Loucy (cell line): ENCODE measurements at regions not wholly inside any gene's neighbourhood (a gene's known extent, or its start where the extent isn't known, plus 50 kb on each side); places are given as distances from the start of the nearest gene placed in this dataset.

Experiments used
- H2AFZ ChIP-seq: fragments of 200-600 bp; sonication (generic); 2 replicates; pipeline ENCODE4 v1.6.0; 2016; ENCODE audit warnings: antibody characterized with exemption, mild to moderate bottlenecking, low read length, moderate library complexity
- H3F3A ChIP-seq: fragments of 200-600 bp; 2 replicates; pipeline ENCODE4 v1.6.0; 2016; ENCODE audit warnings: antibody characterized with exemption, low read depth, mild to moderate bottlenecking
- H3K27me3 ChIP-seq: fragments of 200-600 bp; sonication (generic); 2 replicates; pipeline ENCODE4 v1.6.1; 2014; ENCODE audit warnings: low read length, mild to moderate bottlenecking; ENCODE audit not compliant: insufficient read depth, poor library complexity, severe bottlenecking
- H3K36me3 ChIP-seq: fragments of 200-600 bp; sonication (generic); 2 replicates; pipeline ENCODE4 v1.6.1; 2016; ENCODE audit warnings: low read length; ENCODE audit not compliant: insufficient read depth
- H3K4me1 ChIP-seq: fragments of 200-600 bp; sonication (generic); 2 replicates; pipeline ENCODE4 v1.5.1; 2014; ENCODE audit warnings: low read length, mild to moderate bottlenecking; ENCODE audit not compliant: insufficient read depth, poor library complexity, severe bottlenecking
- H3K4me2 ChIP-seq: fragments of 200-600 bp; sonication (generic); 2 replicates; pipeline ENCODE4 v1.6.0; 2014; ENCODE audit warnings: antibody characterized with exemption, low read length, low read depth, mild to moderate bottlenecking; ENCODE audit not compliant: poor library complexity, severe bottlenecking
- H3K4me3 ChIP-seq: fragments of 200-600 bp; sonication (generic); 2 replicates; pipeline ENCODE4 v1.5.1; 2014; ENCODE audit warnings: low read length, mild to moderate bottlenecking, mixed read lengths; ENCODE audit not compliant: poor library complexity, severe bottlenecking
- H3K79me2 ChIP-seq: fragments of 200-600 bp; sonication (generic); 2 replicates; pipeline ENCODE4 v1.6.1; 2014; ENCODE audit warnings: low read length; ENCODE audit not compliant: insufficient read depth
- H3K9ac ChIP-seq: fragments of 200-600 bp; sonication (generic); 2 replicates; pipeline ENCODE4 v1.6.0; 2014; ENCODE audit warnings: mild to moderate bottlenecking, low read depth, low read length, moderate library complexity; ENCODE audit not compliant: poor library complexity, severe bottlenecking
- H3K9me2 ChIP-seq: fragments of 200-600 bp; sonication (generic); replicated peaks from 2 replicates; pipeline ENCODE4 v1.6.1; 2016; ENCODE audit warnings: low read depth, low read length, mixed read lengths
- H3K9me3 ChIP-seq: fragments of 200-600 bp; sonication (generic); 2 replicates; pipeline ENCODE4 v1.6.1; 2014; ENCODE audit warnings: mild to moderate bottlenecking, antibody characterized with exemption, low read length, low read depth; ENCODE audit not compliant: insufficient read depth
- H4K20me1 ChIP-seq: fragments of 200-600 bp; sonication (generic); 2 replicates; pipeline ENCODE4 v1.6.0; 2014; ENCODE audit warnings: antibody characterized with exemption, low read length, mild to moderate bottlenecking; ENCODE audit not compliant: insufficient read depth, poor library complexity, severe bottlenecking
- EZH2phosphoT487 ChIP-seq: fragments of 200-600 bp; IDR thresholded peaks from 2 replicates; pipeline ENCODE4 v1.6.1; 2018; ENCODE audit warnings: antibody characterized with exemption, mild to moderate bottlenecking, moderate library complexity, borderline replicate concordance
- TF ChIP-seq, protein P1 (sequence below): fragments of 200-600 bp; sonication (generic); conservative IDR thresholded peaks from 2 replicates; pipeline ENCODE4 v1.5.1; 2014; ENCODE audit warnings: mild to moderate bottlenecking, antibody characterized with exemption, low read length

DNA sequence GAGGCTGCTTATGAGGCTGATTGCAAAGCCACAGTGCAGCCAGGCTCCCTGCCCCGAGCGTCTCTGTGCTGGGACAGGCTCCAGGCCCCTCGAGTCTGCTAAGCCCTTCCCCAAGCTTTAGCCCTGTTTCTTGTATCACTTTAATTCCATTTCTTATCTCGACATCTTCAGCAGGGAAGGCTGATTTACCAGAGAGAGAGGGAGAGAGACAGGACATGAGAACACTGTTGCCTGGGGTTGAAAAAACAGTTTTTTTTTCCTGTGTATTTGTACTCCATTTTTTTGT is 386.5 kb downstream of the SMOC2 start:
- Histone ChIP-seq H2AFZ (no peak overlapping the region), H3K4me2 (no peak overlapping the region), H3K27me3 (no peaks in the 10 kb centered on the region), H3F3A (no peaks in the 10 kb centered on the region), H3K4me1 (no peaks in the 10 kb centered on the region), H3K79me2 (no peaks in the 10 kb centered on the region), H3K9me2 (no peaks in the 10 kb centered on the region), H3K4me3 (no peak overlapping the region), H4K20me1 (no peaks in the 10 kb centered on the region), H3K9me3 (peaks cover 2% of the 10 kb centered on the region; the same call in 1 of the 2 replicates), H3K9ac (no peak overlapping the region), H3K36me3 (no peaks in the 10 kb centered on the region)
- TF ChIP-seq, protein P1, sequence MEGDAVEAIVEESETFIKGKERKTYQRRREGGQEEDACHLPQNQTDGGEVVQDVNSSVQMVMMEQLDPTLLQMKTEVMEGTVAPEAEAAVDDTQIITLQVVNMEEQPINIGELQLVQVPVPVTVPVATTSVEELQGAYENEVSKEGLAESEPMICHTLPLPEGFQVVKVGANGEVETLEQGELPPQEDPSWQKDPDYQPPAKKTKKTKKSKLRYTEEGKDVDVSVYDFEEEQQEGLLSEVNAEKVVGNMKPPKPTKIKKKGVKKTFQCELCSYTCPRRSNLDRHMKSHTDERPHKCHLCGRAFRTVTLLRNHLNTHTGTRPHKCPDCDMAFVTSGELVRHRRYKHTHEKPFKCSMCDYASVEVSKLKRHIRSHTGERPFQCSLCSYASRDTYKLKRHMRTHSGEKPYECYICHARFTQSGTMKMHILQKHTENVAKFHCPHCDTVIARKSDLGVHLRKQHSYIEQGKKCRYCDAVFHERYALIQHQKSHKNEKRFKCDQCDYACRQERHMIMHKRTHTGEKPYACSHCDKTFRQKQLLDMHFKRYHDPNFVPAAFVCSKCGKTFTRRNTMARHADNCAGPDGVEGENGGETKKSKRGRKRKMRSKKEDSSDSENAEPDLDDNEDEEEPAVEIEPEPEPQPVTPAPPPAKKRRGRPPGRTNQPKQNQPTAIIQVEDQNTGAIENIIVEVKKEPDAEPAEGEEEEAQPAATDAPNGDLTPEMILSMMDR: no peak
- no peak for TF ChIP-seq EZH2phosphoT487

DNA sequence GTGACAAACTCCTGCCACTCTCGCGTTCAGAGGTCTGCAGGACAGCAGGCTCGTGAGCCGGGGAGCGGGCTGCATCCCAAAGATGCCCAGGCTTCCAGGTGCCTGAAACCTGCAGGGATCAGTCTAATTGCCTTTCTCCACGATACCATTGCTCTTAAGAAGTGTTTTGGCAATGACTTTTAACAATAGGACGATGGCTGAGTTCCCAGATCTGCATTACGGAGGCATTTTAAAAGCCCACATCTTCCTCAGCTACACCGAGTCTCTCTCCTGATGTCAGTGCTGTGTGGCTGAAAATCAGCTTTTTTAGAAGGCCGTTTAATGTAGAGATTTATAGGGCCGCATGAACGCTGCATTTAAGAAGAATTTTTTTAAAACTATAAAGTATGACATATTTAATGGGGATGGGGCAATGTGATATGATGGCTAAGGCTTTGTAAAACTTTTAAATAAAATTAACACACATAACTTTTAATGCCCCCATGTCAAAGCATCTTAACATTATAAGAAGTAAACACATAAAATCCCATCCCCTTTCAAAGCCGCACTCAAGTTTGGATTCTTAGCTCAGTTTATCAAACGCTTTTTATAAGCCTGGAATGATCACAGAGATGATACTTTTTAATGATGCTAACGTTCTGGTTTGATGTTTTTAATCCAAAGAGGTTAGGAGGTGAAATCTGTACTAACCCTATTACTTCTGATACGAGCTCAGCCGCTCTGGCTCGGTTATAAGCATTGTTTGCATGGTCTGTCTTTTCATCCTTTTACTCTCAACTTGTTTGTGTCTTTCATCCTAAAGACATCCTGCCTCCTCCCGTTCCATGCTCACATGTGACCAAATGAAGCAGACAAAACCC is 386.0 kb downstream of the SMOC2 start:
- TF ChIP-seq, protein P1: no peak
- no peak for TF ChIP-seq EZH2phosphoT487
- Histone ChIP-seq H3K9me3 (peaks cover 2% of the 10 kb centered on the region; the same call in 1 of the 2 replicates), H3K79me2 (no peaks in the 10 kb centered on the region), H3K4me1 (no peaks in the 10 kb centered on the region), H2AFZ (no peak overlapping the region), H3K9me2 (no peaks in the 10 kb centered on the region), H3K9ac (no peak overlapping the region), H3K36me3 (no peaks in the 10 kb centered on the region), H3K4me2 (no peak overlapping the region), H4K20me1 (no peaks in the 10 kb centered on the region), H3F3A (no peaks in the 10 kb centered on the region), H3K4me3 (no peak overlapping the region), H3K27me3 (no peaks in the 10 kb centered on the region)

DNA sequence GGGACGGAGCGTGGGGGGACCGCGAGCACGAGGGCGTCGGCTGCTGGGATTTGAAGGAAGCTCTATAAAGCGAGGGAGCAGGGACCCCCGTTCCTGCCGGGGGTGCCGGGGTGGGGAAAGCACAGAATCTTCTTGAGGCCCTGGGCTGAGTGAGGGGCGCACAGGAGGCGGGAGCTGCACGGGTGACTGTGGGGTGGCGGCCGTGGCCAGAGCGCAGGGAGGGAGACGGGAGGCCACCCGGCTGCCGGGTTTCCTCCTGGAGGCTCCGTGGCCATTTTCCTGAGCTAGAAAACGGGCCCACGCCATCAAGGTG is 385.1 kb downstream of the SMOC2 start:
- Histone ChIP-seq H3K4me2 (no peak overlapping the region), H4K20me1 (no peaks in the 10 kb centered on the region), H3K9me3 (peaks cover 2% of the 10 kb centered on the region; the same call in 1 of the 2 replicates), H3K79me2 (no peaks in the 10 kb centered on the region), H3F3A (no peaks in the 10 kb centered on the region), H2AFZ (no peak overlapping the region), H3K27me3 (no peaks in the 10 kb centered on the region), H3K4me1 (no peaks in the 10 kb centered on the region), H3K36me3 (no peaks in the 10 kb centered on the region), H3K9ac (no peak overlapping the region), H3K4me3 (no peak overlapping the region), H3K9me2 (no peaks in the 10 kb centered on the region)
- no peak for TF ChIP-seq EZH2phosphoT487
